ENCODE measurements at regions not wholly inside any gene's neighbourhood (a gene's known extent, or its start where the extent isn't known, plus 50 kb on each side); places are given as distances from the start of the nearest gene placed in this dataset.
"Not testable (repeated sequence)": the region's sequence is repeated elsewhere in the genome, so short reads cannot be mapped to it uniquely, and the experiment has no call there.

- DNase-seq = no peak
Measured at GRCh38 chrX:11836284-11836683, 78.2 kb downstream of the MSL3 start.

DNA sequence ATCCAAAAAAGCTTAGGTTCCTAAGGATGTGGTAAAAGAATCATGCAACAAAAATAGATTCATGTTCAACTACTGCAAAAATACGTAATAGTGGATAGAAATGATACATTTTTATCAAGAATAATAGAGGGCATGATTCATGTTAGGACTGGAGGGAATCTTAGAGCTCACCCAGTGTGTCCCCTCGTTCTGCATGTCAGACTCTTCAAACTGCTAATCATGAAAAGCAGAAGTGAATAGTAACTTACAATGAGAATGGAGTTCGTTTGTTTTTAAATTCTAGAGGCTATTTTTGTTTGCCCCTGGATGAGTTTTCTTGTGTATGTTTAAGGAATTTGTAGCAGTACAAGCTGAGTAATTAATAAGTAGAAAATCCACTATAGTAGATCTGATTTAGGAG lies 79.4 kb downstream of the MSL3 start:
- no peak for DNase-seq

DNA sequence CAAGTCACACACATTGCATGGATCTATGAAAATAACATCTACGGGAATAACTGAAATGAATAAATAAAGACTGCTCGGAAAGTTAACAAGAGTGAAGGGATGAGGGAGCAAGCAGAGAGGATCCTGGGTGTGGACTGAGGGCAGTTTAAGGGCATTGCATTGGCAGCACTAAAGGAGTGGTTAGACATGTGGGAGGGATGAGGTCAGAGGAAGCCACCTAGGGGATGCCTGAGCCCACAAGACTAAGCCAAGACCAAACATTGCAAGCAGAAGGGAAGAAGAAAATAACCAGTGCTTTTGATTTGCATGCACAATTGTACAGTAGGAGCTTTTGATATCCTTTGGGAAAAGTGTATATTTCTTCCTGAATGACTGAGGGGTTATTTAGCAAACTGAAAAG lies 106.1 kb downstream of the MSL3 start:
- DNase-seq = peak; percentile 26

DNA sequence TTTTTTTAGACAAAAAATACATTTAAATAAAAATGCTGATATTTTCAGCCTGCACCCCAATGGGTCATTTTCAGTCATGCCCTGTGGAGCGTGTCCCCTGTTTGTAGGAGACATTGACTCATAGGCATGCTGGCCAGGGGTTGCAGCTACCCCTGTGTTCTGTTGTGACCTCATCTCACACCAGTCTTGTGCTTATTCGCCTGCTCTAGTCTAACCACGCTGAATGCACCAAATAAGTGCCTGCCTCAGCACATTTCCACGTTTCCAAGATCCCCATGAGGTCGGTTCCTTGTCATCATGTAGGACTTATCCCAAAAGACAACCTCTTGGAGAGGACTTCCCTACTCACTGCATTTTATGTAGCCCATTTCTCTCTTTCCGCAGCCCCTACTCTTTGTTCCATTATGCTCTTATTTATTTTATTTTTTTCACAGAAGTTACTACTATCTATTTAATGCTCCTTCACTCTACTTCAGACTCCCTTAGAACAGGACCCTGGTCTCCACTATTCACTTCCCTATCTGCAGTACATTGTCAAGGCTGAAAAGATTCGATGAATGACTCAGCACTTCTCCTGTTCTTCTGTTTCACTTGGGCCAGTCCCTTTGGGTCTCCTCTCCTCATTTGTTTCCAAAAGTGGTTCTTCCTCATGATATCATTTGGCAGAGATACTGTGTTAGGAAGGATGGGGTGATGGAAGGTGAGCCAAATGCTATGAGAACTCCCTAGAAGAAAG lies 109.7 kb downstream of the MSL3 start:
- no peak for DNase-seq

DNA sequence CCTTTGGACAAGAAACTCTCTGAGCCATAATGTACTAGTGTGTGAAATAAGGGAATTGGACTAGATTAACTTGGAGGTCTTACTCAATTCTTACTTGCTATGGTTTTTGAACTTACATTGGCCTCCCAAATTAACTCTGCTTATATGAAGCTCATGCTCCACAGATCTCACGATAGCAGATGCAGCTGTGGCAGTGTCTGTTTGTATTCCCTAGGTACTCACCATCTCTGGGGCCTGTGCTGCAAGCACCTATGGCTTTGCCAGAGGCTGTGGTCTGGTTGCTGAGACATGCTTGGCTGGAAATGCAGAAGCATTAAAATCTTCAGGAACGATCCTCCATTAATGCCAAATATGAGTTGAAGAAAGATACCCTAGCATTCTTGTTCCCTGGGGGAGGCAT lies 112.8 kb downstream of the MSL3 start:
- no peak for DNase-seq

DNA sequence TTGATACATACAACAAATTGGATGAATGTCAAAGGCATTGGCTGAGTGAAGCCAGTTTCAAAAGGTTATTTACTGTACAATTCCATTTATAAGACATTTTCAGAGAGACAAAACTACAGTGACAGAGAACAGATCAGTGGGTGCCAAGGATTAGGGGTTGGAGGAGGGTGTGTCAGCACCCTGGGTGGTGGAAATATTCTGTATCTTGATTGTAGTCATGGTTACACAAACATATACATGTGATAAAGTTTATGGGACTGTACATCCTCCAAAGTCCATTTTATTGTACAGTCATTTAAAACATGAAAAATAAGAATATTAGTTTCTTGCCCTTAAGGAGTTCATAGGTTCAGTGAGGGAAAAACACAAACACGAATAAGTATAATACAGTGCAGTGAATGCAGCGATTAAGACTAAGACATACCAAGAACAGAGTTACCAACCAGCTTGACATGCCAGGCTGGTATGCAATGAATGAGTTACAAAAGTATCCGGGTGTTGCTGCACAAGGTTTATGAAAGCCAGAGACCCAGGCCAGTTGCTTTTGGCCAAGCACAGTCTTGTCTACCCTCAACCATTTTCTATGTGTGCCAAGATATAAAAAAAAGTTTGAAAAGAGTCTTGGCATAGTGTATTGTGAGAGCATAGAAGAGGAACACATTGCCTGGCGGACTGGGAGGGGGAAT lies 123.6 kb downstream of the MSL3 start:
- no peak for DNase-seq

- DNase-seq = no peak
Measured at GRCh38 chrX:11886745-11887144, 128.7 kb downstream of the MSL3 start.

GRCh38 chrX:11887175-11887574 lies 129.1 kb downstream of the MSL3 start:
- DNase-seq = no peak

- no peak for DNase-seq
Measured at GRCh38 chrX:11888421-11888820, 130.4 kb downstream of the MSL3 start.

DNA sequence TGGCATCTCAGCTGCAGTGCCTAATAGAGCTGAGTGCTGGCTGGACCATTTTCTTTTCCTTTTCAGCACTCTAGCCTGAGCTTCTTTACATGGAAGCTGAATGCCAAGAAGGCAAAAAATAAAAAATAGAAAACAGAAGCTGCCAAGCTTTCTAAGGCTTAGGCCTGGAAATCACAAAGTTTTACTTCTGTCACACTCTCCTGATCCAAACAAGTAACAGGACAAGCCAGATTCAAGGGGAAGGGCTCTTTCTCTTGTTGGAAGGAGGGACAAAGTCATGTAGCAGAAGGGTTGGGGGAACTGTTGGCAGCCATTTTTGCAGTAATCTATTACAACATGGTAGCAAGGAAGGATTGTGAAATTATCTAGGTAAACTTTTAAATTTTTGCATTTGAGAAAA lies 131.8 kb downstream of the MSL3 start:
- no peak for DNase-seq

- DNase-seq = peak; percentile 74
Measured at GRCh38 chrX:11890836-11891514, 132.9 kb downstream of the MSL3 start.

- no peak for DNase-seq
Measured at GRCh38 chrX:11893933-11894710, 136.1 kb downstream of the MSL3 start.

DNA sequence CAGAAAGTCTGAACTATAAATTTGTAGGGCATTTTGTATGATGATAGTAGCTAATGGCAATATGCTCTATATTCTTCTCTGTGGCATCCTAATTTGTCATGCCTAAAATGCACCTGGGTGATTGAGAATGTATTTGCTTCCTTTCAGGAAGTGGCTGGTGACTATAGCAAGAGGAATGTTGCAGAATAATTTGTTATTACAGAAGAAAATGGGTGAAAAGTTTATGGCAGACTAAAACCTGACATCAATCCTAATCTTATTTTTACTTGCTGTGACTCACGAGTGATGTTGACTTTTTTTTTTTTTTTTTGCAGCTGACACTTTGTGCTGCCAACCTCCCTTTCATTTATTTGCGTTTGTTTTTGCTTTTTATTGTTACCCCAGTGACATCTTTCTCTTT lies 141.1 kb downstream of the MSL3 start:
- DNase-seq = no peak

GRCh38 chrX:11905933-11906332 lies 147.9 kb downstream of the MSL3 start:
- not testable (repeated sequence) for DNase-seq

GRCh38 chrX:11908371-11908770 lies 150.3 kb downstream of the MSL3 start:
- DNase-seq = no peak

- no peak for DNase-seq
Measured at GRCh38 chrX:11913001-11913400, 155.0 kb downstream of the MSL3 start.

- DNase-seq = no peak
Measured at GRCh38 chrX:11929476-11929875, 171.4 kb downstream of the MSL3 start.

- DNase-seq = no peak
Measured at GRCh38 chrX:11932423-11932822, 174.4 kb downstream of the MSL3 start.

DNA sequence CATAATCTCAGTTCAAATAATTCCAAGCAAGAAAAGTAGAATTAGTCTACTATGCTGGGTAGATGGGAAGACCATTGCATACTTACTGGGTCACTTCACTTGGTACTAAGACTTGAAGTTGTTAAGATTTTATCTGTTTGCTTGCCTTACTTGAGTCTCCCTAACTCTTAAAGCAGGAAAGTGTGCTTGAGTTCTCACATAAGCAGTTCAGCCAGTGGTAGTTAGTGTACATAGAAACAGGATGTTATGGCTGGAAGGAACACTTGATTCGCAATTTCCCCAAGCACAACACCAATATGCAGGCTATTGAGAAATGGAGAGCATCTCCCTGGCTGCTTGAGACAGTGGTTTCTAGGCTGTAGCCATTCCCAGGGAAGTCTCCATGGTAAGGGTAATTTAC lies 176.1 kb downstream of the MSL3 start:
- no peak for DNase-seq

DNA sequence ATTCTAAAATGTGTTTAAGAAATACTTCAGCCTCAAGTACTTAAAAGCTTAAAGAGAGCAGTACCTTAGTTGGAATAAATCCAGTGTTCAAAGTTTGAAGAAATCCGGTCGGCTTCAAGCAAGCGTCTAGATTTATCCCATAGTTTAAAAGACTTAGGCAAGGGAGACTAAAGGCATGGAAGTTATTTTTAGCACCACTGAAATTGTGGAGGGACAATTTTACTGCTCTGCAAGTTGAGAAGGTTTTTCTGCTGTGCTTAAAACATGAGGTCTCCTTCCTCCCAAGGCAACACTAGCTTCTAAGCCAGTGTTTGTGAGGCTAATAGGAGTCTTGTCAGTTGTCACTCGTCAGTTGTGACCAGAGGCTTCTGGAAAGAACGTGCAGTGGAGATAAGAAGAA lies 183.5 kb downstream of the MSL3 start:
- DNase-seq = no peak

- DNase-seq = no peak
Measured at GRCh38 chrX:11944501-11944900, 186.5 kb downstream of the MSL3 start.

DNA sequence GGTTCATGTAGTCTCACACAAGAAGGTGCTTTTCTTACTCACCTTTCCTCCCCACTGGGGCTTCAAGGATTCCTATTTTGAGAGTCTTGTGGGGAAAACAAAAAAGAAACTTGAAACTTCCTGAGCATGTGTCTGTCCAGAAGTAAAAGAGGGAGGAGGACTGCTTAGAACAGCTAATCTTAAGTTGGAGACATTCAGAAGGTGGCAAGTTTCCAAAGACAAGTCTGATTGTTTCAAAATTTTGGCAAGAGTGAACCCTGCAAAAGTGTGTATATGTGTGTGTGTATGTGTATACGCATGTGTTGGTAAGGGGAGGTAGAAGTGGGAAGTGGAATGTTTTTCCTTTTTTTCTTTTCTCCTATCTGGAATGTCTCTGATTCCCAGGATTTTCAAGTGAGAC lies 189.0 kb upstream of the FRMPD4 start:
- no peak for DNase-seq

DNA sequence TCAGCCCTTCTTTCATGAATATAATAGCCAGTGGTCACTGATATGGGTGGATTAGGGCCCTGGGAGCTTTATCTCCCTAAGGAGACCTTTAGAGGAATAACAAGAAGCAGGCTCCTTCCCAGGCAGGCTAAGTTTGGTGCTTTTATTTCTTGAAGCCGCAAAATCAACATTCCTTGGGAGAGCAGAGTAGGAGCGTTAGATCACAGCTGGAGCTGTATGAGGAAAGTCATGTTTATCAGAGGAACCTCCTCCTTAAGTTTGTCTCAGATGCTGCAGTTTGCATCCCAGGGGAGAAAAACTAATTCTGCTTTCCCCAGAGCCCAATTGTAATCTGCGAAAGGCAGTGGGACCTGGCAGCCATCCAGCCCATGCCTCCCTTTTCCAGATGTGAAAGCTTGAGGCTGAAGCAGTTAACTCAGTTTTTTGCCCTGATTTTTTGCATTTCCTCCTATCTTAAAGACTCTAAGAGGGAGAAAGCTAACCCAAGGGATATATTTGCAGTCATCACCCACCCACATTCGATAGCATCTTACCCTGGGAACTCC lies 186.0 kb upstream of the FRMPD4 start:
- DNase-seq = no peak

Measured in left hindlimb (tissue), 1 donor.